AG04450 (cell line): ENCODE measurements at regions not wholly inside any gene's neighbourhood (a gene's known extent, or its start where the extent isn't known, plus 50 kb on each side); places are given as distances from the start of the nearest gene placed in this dataset.

Source experiments
- CTCF ChIA-PET: fragments of 300-600, 350-600 bp; formaldehyde crosslinking; extraction: SDS; loops from one replicate; lab custom pipeline; 2022; ENCODE audit warnings: antibody characterized with exemption, inconsistent platforms; lab: Charles Lee
- POLR2A ChIA-PET: fragments of 350-600 bp; formaldehyde crosslinking; extraction: SDS; loops from one replicate; lab custom pipeline; 2021; ENCODE audit warnings: antibody characterized with exemption, inconsistent platforms; lab: Yijun Ruan, JAX
- DNase-seq: peaks from one replicate; pipeline ENCODE4 v3.0.0-alpha.2; 2011; ENCODE audit warnings: low read depth, low spot score
- H3K27ac ChIP-seq: one replicate; pipeline ENCODE4 v1.5.1; 2012; ENCODE audit warnings: low read depth, low read length, control low read depth
- H3K27me3 ChIP-seq: one replicate; pipeline ENCODE4 v1.6.0; 2012; ENCODE audit warnings: low read length; ENCODE audit not compliant: control insufficient read depth, insufficient read depth
- H3K4me3 ChIP-seq: 2 replicates; pipeline ENCODE4 v1.5.1; 2011; ENCODE audit warnings: mild to moderate bottlenecking, low read depth, low read length, control low read depth
- H3K9me3 ChIP-seq: 2 replicates; pipeline ENCODE4 v1.5.1; 2012; ENCODE audit warnings: low read length; ENCODE audit not compliant: control insufficient read depth, insufficient read depth
- CTCF ChIP-seq: IDR thresholded peaks from 2 replicates; pipeline ENCODE4 v1.5.1; 2011; ENCODE audit warnings: low read depth, low read length, control low read depth, inconsistent platforms

GRCh38 chr6:44678252-44678935 is 290.9 kb downstream of the CDC5L start:
- Histone ChIP-seq H3K27ac (no peak overlapping the region), H3K9me3 (no peaks in the 10 kb centered on the region), H3K27me3 (peaks cover 20% of the 10 kb centered on the region), H3K4me3 (no peak overlapping the region)
- ChIA-PET CTCF (no interaction called here), POLR2A (no interaction called here)
- no peak for DNase-seq
- TF ChIP-seq CTCF = no peak

GRCh38 chr6:44679438-44680201 is 292.1 kb downstream of the CDC5L start:
- POLR2A ChIA-PET = no interaction called here
- no peaks in the 10 kb centered on the region for H3K9me3 ChIP-seq
- peaks cover 21% of the 10 kb centered on the region for H3K27me3 ChIP-seq
- H3K27ac ChIP-seq = no peak overlapping the region
- CTCF ChIA-PET = interaction anchor here (1.2 kb wide), 1 partner anchor 11 kb away, joined by 3 read pairs; no protein-coding TSS in a partner anchor
- no peak for TF ChIP-seq CTCF
- DNase-seq = no peak
- no peak overlapping the region for H3K4me3 ChIP-seq

- no peak overlapping the region for H3K4me3 ChIP-seq
- ChIA-PET POLR2A (no interaction called here), CTCF (interaction anchor here (1.2 kb wide), 1 partner anchor 12 kb away, joined by 3 read pairs; no protein-coding TSS in a partner anchor)
- no peak for DNase-seq
- no peak overlapping the region for H3K27ac ChIP-seq
- peaks cover 21% of the 10 kb centered on the region for H3K27me3 ChIP-seq
- H3K9me3 ChIP-seq = no peaks in the 10 kb centered on the region
- no peak for TF ChIP-seq CTCF
Observed at GRCh38 chr6:44680202-44680720, 292.8 kb downstream of the CDC5L start.

GRCh38 chr6:44681761-44682160 is 294.3 kb downstream of the CDC5L start:
- Histone ChIP-seq H3K27ac (no peak overlapping the region), H3K27me3 (peaks cover 21% of the 10 kb centered on the region), H3K9me3 (no peaks in the 10 kb centered on the region), H3K4me3 (no peak overlapping the region)
- DNase-seq = no peak
- no peak for TF ChIP-seq CTCF
- ChIA-PET CTCF (no interaction called here), POLR2A (no interaction called here)

- no peak for DNase-seq
- peaks cover 21% of the 10 kb centered on the region for H3K27me3 ChIP-seq
- CTCF ChIA-PET = interaction anchor here (0.9 kb wide), 1 partner anchor 27 kb away, joined by 3 read pairs; no protein-coding TSS in a partner anchor
- H3K27ac ChIP-seq = no peak overlapping the region
- POLR2A ChIA-PET = no interaction called here
- no peaks in the 10 kb centered on the region for H3K9me3 ChIP-seq
- no peak overlapping the region for H3K4me3 ChIP-seq
- TF ChIP-seq CTCF = no peak
Observed at GRCh38 chr6:44682280-44682679, 294.8 kb downstream of the CDC5L start.
